Glomerular visceral epithelial cell (primary cell): ENCODE measurements at regions not wholly inside any gene's neighbourhood (a gene's known extent, or its start where the extent isn't known, plus 50 kb on each side); places are given as distances from the start of the nearest gene placed in this dataset.

Experiments used
- DNase-seq: peaks from one replicate; pipeline ENCODE4 v3.0.0-alpha.2; 2016; ENCODE audit errors: extremely low spot score

- DNase-seq: no peak
Measured at GRCh38 chr15:53400986-53401385, 358.5 kb downstream of the WDR72 start.

DNA sequence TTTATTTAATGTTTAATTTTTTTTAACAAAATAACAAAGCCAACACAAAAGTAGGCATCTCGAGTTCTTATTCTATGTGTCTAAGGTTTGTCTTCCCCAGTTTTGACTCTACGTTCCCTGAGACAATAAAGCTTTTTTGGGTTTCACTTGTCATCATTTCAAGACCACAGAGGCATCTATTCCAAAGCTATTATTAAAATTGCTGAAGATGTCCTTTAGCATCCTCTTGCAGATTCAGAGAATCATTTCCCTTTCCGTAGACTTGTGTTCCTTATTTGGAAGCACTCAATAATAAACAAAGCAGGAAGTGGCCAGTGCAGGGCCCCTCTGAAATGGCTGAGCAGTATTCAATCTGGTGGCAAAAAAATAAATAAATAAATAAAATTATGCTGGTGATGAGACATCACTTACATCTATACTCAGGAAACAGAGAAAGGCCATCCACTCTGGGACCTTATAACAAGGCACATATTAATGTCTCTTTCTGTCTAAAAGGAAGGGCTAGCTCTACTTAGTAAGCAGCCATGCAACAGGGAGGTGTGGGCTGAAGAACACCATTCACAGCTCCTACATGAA is 362.3 kb downstream of the WDR72 start:
- DNase-seq: no peak

DNA sequence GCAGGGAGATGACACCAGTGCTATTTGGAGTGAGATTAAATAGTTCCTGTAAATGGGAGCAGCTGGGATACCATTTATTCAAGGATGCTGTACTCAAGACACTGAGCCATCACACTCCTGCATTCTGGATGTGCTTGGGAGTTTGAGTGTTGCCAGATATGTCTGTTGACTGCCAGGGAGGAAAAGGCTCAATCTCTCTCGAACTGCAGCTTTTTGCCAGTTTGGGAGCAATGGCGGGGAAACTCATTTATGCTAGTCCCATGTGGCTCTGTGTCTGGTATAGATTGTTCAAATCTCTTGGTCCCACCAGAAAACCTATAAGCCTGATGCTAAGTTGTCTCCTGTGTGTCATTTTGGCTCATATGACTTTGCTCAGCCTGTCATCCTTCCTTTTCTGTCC is 363.6 kb downstream of the WDR72 start:
- no peak for DNase-seq

DNA sequence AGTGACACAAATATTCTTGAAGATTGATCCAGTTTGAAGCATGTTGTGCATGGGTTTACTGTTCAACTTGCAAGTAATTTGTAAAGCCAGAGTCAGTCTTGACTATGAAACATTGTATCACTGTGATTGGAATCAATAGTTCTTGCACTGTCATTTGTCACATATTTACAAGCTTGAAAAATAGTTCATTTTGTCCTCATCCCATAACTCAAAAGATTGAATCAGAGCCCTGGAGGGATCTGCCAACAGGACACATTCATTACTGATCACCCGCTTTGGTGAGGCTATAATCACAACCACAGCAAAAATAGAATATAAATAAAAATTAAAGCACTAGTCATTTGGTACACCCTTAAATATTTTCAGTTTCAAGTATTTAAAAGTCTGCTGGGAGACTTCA is 368.9 kb downstream of the WDR72 start:
- no peak for DNase-seq

DNA sequence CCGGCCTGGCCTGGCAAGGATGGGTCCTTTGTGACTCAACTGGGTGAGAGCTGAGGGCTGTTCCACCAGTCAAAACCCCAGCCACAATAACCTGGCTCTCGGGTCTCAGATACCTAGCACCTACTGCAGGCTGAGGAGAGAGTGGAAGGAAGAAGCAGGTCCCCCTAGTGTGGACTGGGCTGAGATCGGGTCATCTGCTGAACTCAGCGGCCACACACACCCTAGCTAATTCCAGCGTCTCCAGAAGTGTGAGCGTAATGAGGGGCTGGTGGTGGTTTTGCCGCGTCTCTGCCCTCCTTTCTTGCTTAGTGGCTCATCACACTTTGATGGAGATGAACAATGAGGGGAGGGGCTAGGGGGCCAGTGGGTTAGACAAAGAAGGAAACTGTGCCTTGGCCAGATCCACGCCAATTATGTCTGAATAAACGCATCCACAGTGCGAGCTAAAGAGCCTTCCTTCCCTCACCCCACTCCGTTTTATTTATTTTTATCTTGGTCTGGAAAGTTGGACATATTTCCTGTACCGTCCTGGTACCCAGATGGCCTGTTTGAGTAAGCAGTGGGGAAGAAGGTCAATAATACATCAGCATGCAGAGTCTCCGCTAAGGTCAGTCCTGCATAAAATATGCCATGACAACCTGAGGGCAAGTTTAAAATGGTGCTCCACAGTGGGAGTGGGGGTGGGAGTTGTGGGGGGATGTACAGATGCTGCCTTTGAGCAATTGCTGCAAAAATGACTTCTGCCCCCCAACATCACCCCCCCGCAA is 370.0 kb downstream of the WDR72 start:
- DNase-seq: no peak

DNA sequence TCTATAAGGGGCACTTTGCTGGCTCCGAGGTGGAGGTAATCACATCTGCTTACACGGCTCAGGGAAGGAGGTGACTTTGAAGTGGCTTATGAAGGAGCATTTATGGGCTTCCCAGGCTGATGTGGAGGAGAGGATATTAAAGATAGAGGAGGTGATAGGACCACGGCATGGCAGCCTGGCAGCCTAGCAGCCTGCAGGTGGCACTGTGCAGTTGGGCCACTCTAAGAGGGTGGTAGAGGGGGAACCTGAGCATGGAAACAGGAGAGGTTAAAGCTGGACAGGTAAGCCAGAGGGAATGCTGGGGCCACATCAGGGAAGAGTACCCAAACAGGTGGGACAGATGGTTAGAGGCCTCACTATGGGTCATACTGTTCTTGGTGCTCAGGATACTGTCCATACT is 375.0 kb downstream of the WDR72 start:
- no peak for DNase-seq

GRCh38 chr15:53378096-53378800 is 381.2 kb downstream of the WDR72 start:
- DNase-seq: no peak

GRCh38 chr15:53367740-53368139 is 391.7 kb downstream of the WDR72 start:
- no peak for DNase-seq

- no peak for DNase-seq
Measured at GRCh38 chr15:53360881-53361280, 398.6 kb downstream of the WDR72 start.

- DNase-seq: no peak
Measured at GRCh38 chr15:53359038-53359437, 400.4 kb downstream of the WDR72 start.

DNA sequence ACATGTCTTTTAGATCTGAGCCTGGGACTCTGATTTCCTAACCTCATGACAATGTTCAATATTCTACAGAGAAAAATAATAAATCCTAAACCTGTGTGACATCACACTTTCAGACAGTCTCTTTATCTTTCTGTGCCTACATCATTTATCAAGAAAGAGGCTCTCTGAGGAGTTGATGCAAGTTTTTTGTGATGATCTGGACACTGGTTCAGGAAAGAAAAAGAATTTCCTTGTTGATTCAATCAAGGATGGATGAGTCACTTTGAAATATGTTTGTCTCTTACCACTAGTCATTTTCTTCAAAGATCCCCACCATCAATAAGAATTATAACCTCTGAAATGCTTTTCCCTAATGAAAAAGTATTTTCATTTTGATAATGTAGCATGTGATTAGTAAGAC is 404.6 kb downstream of the WDR72 start:
- DNase-seq: no peak

GRCh38 chr15:53351373-53351772 is 408.1 kb downstream of the WDR72 start:
- no peak for DNase-seq

DNA sequence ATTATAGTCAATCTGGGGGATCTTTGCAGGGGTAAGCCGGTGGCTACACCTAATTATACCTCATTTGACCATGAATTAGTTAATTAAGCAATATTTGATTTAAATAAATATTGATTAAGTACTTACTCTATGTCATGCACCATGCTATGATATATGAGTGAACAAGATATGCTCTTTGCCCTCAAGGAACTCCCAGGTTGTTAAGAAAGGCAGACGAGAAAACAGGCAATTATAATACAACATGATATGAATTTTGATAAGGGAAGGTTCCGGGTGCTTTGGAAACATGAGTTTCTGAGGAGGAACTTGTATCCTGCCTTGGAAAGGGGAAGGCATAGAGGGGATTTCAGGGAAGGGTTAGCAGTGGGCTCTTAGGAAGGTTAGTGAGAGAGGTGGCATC is 412.9 kb downstream of the WDR72 start:
- no peak for DNase-seq

- DNase-seq: no peak
Measured at GRCh38 chr15:53331328-53332190, 427.9 kb downstream of the WDR72 start.

DNA sequence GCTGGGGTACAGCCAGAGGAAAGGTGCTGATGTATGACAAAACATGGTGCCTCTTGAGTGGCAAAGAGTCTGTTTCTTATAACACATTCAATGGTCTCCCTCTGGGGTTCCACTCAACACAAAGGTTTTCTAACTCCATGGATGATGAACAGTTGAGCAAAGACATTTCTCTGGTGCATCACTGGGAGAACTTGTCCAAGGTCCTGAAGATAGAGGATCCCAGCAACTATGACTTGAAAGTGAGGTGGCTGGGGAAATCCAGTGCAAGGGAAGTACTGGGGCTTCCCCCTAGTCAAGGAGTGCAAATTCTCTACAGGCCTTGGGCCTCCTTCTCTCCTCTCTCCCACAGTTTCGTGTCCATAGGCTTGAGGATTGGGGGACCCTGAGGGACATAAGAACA is 431.1 kb downstream of the WDR72 start:
- no peak for DNase-seq

DNA sequence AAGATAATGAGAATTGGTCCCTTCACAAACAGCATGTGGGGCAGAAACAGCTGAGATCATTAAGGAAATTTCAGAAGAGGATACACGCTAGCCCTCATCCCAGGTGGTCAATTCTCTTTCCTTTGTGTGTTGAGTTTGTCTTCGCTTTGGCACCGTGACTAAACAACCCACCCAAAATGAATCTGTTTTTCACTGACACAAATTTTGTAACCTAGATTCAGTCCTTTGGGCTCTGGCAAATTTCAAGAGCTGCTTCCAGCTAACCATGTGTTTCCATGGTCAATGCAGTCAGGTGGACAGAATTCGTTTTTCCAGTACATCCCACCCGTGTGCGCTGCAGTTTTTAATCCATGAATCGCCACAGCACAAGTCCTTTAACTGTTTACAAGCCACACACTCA is 435.4 kb downstream of the WDR72 start:
- no peak for DNase-seq

- no peak for DNase-seq
Measured at GRCh38 chr15:53323191-53323590, 436.3 kb downstream of the WDR72 start.

DNA sequence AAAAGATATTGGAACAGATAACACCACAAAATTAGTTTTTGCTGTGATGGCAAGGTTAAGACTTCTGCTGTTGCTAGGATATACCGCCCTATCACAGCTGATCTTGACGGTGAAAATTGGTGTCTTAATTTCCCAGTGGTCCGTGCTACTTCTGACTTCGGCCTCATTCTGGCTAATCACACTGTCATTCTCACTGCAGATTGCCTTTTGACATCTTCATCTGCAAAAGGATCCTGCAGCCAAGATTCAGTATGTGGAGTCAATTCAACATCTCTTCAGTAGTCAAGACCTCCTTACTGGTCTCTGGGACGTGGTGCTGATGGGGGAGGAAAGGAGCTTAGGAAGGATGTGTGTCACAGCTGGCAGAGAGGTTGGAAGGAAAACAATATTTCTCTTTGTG is 438.6 kb downstream of the WDR72 start:
- no peak for DNase-seq

DNA sequence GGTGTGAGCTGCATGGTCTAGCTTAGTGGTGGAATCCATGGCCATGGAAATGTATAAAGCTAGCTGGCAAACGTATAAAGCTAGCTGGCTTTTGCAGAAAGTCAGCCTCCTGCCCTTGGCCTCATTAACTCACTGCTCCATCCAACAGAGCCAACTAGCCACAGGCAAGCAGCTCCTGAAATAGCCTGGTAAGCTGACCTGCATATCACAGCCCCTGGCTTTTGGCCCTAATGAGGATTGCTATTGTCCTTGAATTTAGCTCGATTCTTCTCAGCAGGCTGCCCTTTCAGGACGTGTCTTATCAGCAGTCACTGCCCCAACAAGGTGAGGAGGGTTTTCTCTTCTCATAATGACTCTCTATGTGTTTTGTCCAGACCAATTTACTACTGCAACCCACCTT is 446.8 kb downstream of the WDR72 start:
- no peak for DNase-seq

DNA sequence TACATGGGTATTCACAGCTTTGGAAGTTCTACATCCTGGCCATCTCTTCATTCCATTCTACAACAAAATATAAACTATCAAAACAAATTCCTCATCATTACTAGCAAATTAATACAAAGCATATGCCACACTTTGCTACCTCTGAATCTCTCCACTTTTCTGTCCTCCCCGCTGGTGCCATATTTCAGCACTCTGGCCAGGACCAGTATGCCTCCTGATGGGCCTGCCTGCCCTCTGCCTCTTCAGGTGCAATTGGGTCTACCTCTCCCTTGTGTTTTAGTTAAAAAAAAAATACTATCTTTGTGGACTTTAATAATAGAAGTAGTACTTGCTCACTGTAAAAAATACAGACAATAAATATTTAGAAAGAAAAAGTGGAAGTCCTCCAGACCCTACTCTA is 448.8 kb downstream of the WDR72 start:
- DNase-seq: no peak

- DNase-seq: no peak
Measured at GRCh38 chr15:53307952-53308624, 451.4 kb downstream of the WDR72 start.

DNA sequence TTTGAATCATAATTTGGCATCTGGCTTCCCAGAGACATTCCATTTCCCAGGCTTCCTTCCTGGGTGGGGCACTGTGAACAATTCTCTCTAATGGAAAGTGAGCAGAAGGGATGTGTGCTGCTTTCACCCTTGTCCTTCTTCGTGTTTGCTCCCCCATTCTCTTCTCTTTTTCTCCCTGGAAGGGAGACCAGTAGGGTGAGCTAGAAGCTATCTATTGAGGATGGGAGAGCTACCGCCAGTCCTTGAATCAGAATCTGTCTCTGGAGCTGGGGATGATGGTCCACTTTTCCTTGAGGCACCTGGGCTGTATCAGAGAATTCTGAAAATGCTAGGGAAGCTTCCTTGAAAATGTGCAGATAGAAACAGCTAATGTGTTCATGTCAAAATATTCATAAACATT is 453.9 kb downstream of the WDR72 start:
- no peak for DNase-seq
